GM12875 (cell line): ENCODE measurements at regions not wholly inside any gene's neighbourhood (a gene's known extent, or its start where the extent isn't known, plus 50 kb on each side); places are given as distances from the start of the nearest gene placed in this dataset.

Source experiments
- H3K4me3 ChIP-seq: one replicate; pipeline ENCODE4 v1.5.1; 2011; ENCODE audit warnings: low read depth, low read length, control low read depth
- CTCF ChIP-seq: IDR thresholded peaks from 2 replicates; pipeline ENCODE4 v1.5.1; 2011; ENCODE audit warnings: low read depth, mild to moderate bottlenecking, control low read depth, inconsistent platforms, low read length, moderate library complexity, borderline replicate concordance; ENCODE audit not compliant: insufficient read depth

- TF ChIP-seq CTCF: no peak
- no peak overlapping the region for H3K4me3 ChIP-seq
These were observed 73.9 kb downstream of the WNT5A start for GRCh38 chr3:55413236-55413635.

- H3K4me3 ChIP-seq: no peak overlapping the region
These were observed 74.6 kb downstream of the WNT5A start for GRCh38 chr3:55412545-55412944.

GRCh38 chr3:55409806-55410205, 77.3 kb downstream of the WNT5A start:
- TF ChIP-seq CTCF: no peak
- H3K4me3 ChIP-seq: no peak overlapping the region

More at GRCh38 chr3:55412545-55412944, 74.6 kb downstream of the WNT5A start:
- no peak for TF ChIP-seq CTCF

GRCh38 chr3:55408193-55408826, 78.8 kb downstream of the WNT5A start:
- H3K4me3 ChIP-seq: no peak overlapping the region
- TF ChIP-seq CTCF: no peak

- no peak overlapping the region for H3K4me3 ChIP-seq
- TF ChIP-seq CTCF: no peak
These were observed 79.7 kb downstream of the WNT5A start for GRCh38 chr3:55407426-55407820.

- TF ChIP-seq CTCF: no peak
- H3K4me3 ChIP-seq: no peak overlapping the region
These were observed 80.2 kb downstream of the WNT5A start for GRCh38 chr3:55406696-55407425.

GRCh38 chr3:55405436-55405835, 81.7 kb downstream of the WNT5A start:
- peak; percentile 29; the same call in 1 of the 2 replicates for TF ChIP-seq CTCF

More at GRCh38 chr3:55405436-55405835, 81.7 kb downstream of the WNT5A start:
- no peak overlapping the region for H3K4me3 ChIP-seq
